Muscle of arm (tissue), 1 donor: ENCODE measurements at regions not wholly inside any gene's neighbourhood (a gene's known extent, or its start where the extent isn't known, plus 50 kb on each side); places are given as distances from the start of the nearest gene placed in this dataset.

Experiments
- DNase-seq: peaks from one replicate; pipeline ENCODE4 v3.0.0-alpha.2; 2013

GRCh38 chr2:177015356-177015923, 197.2 kb upstream of the HNRNPA3 start:
- DNase-seq, result no peak

- DNase-seq, result no peak
These were observed 192.0 kb upstream of the HNRNPA3 start for GRCh38 chr2:177020524-177021119.

- DNase-seq, result no peak
These were observed 190.8 kb upstream of the HNRNPA3 start for GRCh38 chr2:177021706-177022343.

- DNase-seq, result no peak
These were observed 187.8 kb upstream of the HNRNPA3 start for GRCh38 chr2:177024765-177025164.

- no peak for DNase-seq
These were observed 186.3 kb upstream of the HNRNPA3 start for GRCh38 chr2:177026253-177026652.

- DNase-seq, result no peak
These were observed 185.6 kb upstream of the HNRNPA3 start for GRCh38 chr2:177026956-177027355.

- DNase-seq, result no peak
These were observed 184.3 kb upstream of the HNRNPA3 start for GRCh38 chr2:177028296-177028695.

GRCh38 chr2:177029075-177029474, 183.5 kb upstream of the HNRNPA3 start:
- DNase-seq, result no peak

GRCh38 chr2:177029501-177029900, 183.1 kb upstream of the HNRNPA3 start:
- no peak for DNase-seq

GRCh38 chr2:177029901-177030300, 182.7 kb upstream of the HNRNPA3 start:
- no peak for DNase-seq

GRCh38 chr2:177030451-177031105, 182.0 kb upstream of the HNRNPA3 start:
- DNase-seq, result no peak

- DNase-seq, result peak; percentile 62
These were observed 181.0 kb upstream of the HNRNPA3 start for GRCh38 chr2:177031438-177032180.

- DNase-seq, result no peak
These were observed 175.8 kb upstream of the HNRNPA3 start for GRCh38 chr2:177036747-177037146.

GRCh38 chr2:177037569-177037968, 175.0 kb upstream of the HNRNPA3 start:
- DNase-seq, result no peak

GRCh38 chr2:177038787-177039484, 173.7 kb upstream of the HNRNPA3 start:
- no peak for DNase-seq

- DNase-seq, result no peak
These were observed 170.3 kb upstream of the HNRNPA3 start for GRCh38 chr2:177042311-177042710.

GRCh38 chr2:177044671-177045070, 167.9 kb upstream of the HNRNPA3 start:
- DNase-seq, result peak; percentile 67

GRCh38 chr2:177048981-177049380, 163.6 kb upstream of the HNRNPA3 start:
- DNase-seq, result no peak

GRCh38 chr2:177051278-177051677, 161.3 kb upstream of the HNRNPA3 start:
- no peak for DNase-seq

- no peak for DNase-seq
These were observed 160.1 kb upstream of the HNRNPA3 start for GRCh38 chr2:177052471-177052870.

GRCh38 chr2:177053038-177053437, 159.6 kb upstream of the HNRNPA3 start:
- DNase-seq, result no peak

GRCh38 chr2:177053716-177054115, 158.9 kb upstream of the HNRNPA3 start:
- DNase-seq, result peak; percentile 55
